ENCODE measurements at regions not wholly inside any gene's neighbourhood (a gene's known extent, or its start where the extent isn't known, plus 50 kb on each side); places are given as distances from the start of the nearest gene placed in this dataset.

GRCh38 chr4:162761965-162762364 is 404.7 kb downstream of the NAF1 start:
- TF ChIP-seq, protein P1, sequence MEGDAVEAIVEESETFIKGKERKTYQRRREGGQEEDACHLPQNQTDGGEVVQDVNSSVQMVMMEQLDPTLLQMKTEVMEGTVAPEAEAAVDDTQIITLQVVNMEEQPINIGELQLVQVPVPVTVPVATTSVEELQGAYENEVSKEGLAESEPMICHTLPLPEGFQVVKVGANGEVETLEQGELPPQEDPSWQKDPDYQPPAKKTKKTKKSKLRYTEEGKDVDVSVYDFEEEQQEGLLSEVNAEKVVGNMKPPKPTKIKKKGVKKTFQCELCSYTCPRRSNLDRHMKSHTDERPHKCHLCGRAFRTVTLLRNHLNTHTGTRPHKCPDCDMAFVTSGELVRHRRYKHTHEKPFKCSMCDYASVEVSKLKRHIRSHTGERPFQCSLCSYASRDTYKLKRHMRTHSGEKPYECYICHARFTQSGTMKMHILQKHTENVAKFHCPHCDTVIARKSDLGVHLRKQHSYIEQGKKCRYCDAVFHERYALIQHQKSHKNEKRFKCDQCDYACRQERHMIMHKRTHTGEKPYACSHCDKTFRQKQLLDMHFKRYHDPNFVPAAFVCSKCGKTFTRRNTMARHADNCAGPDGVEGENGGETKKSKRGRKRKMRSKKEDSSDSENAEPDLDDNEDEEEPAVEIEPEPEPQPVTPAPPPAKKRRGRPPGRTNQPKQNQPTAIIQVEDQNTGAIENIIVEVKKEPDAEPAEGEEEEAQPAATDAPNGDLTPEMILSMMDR (IDR thresholded peaks at IDR 0.05) = no peak
- TF ChIP-seq POLR2A (IDR thresholded peaks at IDR 0.05) = no peak
